PFSK-1 (cell line): ENCODE measurements at regions not wholly inside any gene's neighbourhood (a gene's known extent, or its start where the extent isn't known, plus 50 kb on each side); places are given as distances from the start of the nearest gene placed in this dataset.

Experiments
- FOXP2 ChIP-seq: optimal IDR thresholded peaks from 2 replicates; pipeline ENCODE3; 2011; ENCODE audit warnings: borderline replicate concordance, control low read depth, inconsistent platforms; ENCODE audit not compliant: insufficient read depth; ENCODE audit errors: extremely low read length, extremely low read depth
- POLR2AphosphoS5 ChIP-seq: IDR thresholded peaks from 2 replicates; pipeline ENCODE4 v1.6.1; 2012; ENCODE audit warnings: low read depth, mild to moderate bottlenecking, control low read depth, low read length, moderate library complexity
- SIN3A ChIP-seq: IDR thresholded peaks from 2 replicates; pipeline ENCODE4 v1.6.1; 2012; ENCODE audit warnings: mild to moderate bottlenecking, low read length, moderate library complexity, borderline replicate concordance; ENCODE audit not compliant: insufficient read depth
- TAF1 ChIP-seq: IDR thresholded peaks from 2 replicates; pipeline ENCODE4 v1.6.1; 2012; ENCODE audit warnings: low read length, control low read depth, borderline replicate concordance; ENCODE audit not compliant: insufficient read depth
- TF ChIP-seq, protein P1 (sequence below), 2 experiments: IDR thresholded peaks; 2 replicates each; pipeline versions ENCODE4 v1.6.1 to v1.8.0; 2011 to 2012; ENCODE audit warnings: low read depth in 2 of 2, low read length in 2 of 2, control low read depth in 1 of 2, inconsistent platforms in 1 of 2, mild to moderate bottlenecking in 1 of 2, moderate library complexity in 1 of 2; ENCODE audit not compliant: insufficient read depth in 1 of 2

DNA sequence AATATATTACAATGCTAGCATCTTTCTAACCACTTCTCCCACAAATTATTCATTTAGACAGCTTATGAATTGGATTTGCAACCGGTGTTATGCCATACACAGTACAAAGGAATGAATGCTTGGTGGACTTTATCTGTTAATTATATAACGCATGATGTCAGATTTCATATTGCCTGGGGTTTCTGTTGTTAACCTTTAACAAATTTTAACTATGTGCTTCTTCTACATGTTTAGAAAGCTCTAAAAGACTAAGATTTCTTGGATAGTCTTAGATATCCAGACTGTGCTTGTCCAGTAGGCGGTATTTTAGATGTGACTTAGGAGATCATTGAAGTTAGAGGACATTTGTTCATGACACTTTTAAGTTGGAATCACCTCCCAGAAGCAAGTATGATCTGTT is 976.3 kb downstream of the TMEM182 start:
- no peak for TF ChIP-seq TAF1
- TF ChIP-seq, protein P1, sequence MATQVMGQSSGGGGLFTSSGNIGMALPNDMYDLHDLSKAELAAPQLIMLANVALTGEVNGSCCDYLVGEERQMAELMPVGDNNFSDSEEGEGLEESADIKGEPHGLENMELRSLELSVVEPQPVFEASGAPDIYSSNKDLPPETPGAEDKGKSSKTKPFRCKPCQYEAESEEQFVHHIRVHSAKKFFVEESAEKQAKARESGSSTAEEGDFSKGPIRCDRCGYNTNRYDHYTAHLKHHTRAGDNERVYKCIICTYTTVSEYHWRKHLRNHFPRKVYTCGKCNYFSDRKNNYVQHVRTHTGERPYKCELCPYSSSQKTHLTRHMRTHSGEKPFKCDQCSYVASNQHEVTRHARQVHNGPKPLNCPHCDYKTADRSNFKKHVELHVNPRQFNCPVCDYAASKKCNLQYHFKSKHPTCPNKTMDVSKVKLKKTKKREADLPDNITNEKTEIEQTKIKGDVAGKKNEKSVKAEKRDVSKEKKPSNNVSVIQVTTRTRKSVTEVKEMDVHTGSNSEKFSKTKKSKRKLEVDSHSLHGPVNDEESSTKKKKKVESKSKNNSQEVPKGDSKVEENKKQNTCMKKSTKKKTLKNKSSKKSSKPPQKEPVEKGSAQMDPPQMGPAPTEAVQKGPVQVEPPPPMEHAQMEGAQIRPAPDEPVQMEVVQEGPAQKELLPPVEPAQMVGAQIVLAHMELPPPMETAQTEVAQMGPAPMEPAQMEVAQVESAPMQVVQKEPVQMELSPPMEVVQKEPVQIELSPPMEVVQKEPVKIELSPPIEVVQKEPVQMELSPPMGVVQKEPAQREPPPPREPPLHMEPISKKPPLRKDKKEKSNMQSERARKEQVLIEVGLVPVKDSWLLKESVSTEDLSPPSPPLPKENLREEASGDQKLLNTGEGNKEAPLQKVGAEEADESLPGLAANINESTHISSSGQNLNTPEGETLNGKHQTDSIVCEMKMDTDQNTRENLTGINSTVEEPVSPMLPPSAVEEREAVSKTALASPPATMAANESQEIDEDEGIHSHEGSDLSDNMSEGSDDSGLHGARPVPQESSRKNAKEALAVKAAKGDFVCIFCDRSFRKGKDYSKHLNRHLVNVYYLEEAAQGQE (IDR thresholded peaks at IDR 0.05; ENCODE audit: insufficient read depth in 1 of 2, low read depth in 2 of 2, low read length in 2 of 2) = no peak
- TF ChIP-seq SIN3A = no peak
- no peak for TF ChIP-seq POLR2AphosphoS5
- no peak for TF ChIP-seq FOXP2
